HUES64 (cell line): ENCODE measurements at regions not wholly inside any gene's neighbourhood (a gene's known extent, or its start where the extent isn't known, plus 50 kb on each side); places are given as distances from the start of the nearest gene placed in this dataset.
"Not testable (repeated sequence)": the region's sequence is repeated elsewhere in the genome, so short reads cannot be mapped to it uniquely, and the experiment has no call there.

Experiments
- H3K27ac ChIP-seq: 2 replicates; pipeline ENCODE4 v1.7.0; 2013; ENCODE audit warnings: low read depth, low read length, inconsistent platforms
- H3K27me3 ChIP-seq: 2 replicates; pipeline ENCODE4 v1.6.1; 2013; ENCODE audit warnings: mild to moderate bottlenecking, low read length; ENCODE audit not compliant: insufficient read depth
- H3K36me3 ChIP-seq: 2 replicates; pipeline ENCODE4 v1.6.1; 2013; ENCODE audit warnings: mild to moderate bottlenecking, low read length; ENCODE audit not compliant: insufficient read depth
- H3K4me1 ChIP-seq: 2 replicates; pipeline ENCODE4 v1.6.1; 2013; ENCODE audit warnings: mild to moderate bottlenecking, low read length, moderate library complexity; ENCODE audit not compliant: insufficient read depth
- H3K4me3 ChIP-seq: 2 replicates; pipeline ENCODE4 v1.5.1; 2013; ENCODE audit warnings: mild to moderate bottlenecking, low read length, moderate library complexity
- H3K9ac ChIP-seq: 2 replicates; pipeline ENCODE4 v1.6.1; 2013; ENCODE audit warnings: mild to moderate bottlenecking, low read depth, low read length
- H3K9me3 ChIP-seq: 2 replicates; pipeline ENCODE4 v1.6.1; 2013; ENCODE audit warnings: low read depth, low read length; ENCODE audit not compliant: insufficient read depth
- WGBS: fragments of 150-250, 120-280 bp; methylation state at CpG from one replicate; pipeline ENCODE4 v1.1.7; 2013; ENCODE audit warnings: missing lambda C conversion rate; 5-methylcytosine and 5-hydroxymethylcytosine counted together

- not testable (repeated sequence) for H3K36me3 ChIP-seq, H3K27me3 ChIP-seq, H3K4me1 ChIP-seq, H3K9ac ChIP-seq, H3K4me3 ChIP-seq, H3K9me3 ChIP-seq
- 77% methylated on average over 4 of the region's 4 CpGs for WGBS
- H3K27ac ChIP-seq: 0 out of 2 replicates have a peak overlapping the region, but pooled peaks have one; percentile 10
These were observed 1288.8 kb downstream of the REEP3 start for GRCh38 chr10:64810046-64810445.

DNA sequence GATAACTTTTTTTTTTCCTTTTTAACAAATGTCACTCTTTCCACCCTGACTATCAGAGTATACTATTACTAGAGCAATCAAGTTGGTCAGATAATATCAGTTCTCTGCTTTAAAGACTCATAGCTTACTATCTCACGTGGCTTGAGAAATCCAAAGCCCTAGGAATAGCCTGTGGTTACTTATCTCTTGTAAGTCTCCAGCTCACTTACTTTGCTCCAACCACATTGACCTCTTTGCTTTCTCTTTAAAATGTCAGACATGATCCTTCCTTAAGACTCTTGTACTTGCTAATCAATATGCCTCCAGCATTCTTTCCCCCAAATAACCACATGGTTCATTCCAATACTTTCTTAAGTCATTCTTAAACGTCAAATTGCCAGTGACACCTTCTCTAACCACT lies 1292.2 kb downstream of the REEP3 start:
- Histone ChIP-seq H3K9ac (no peak overlapping the region), H3K36me3 (no peaks in the 10 kb centered on the region), H3K9me3 (no peaks in the 10 kb centered on the region), H3K27me3 (no peaks in the 10 kb centered on the region), H3K27ac (no peak overlapping the region), H3K4me3 (no peak overlapping the region), H3K4me1 (no peaks in the 10 kb centered on the region)
- 83% methylated on average over 2 of the region's 2 CpGs for WGBS

DNA sequence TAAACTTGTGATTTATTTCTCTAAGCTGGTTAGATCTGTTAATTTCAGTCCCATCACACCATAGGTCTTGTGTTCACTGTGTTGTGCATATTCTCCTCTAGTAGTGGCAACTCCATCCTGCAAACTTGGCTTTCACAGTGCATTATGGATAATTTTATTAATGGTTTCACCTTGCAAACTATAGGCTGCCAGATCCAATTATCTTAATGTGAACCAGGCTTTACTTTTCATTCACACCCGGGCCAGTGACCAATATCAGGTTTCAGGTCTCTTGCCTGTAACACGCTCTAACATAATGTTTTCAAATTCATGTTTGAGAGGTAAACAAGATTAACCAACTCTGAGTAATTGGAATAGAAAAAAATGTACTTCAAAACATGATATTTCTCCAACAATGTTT lies 1293.0 kb downstream of the REEP3 start:
- H3K9ac ChIP-seq: no peak overlapping the region
- H3K27me3 ChIP-seq: no peaks in the 10 kb centered on the region
- H3K9me3 ChIP-seq: no peaks in the 10 kb centered on the region
- no peaks in the 10 kb centered on the region for H3K4me1 ChIP-seq
- no peaks in the 10 kb centered on the region for H3K36me3 ChIP-seq
- H3K27ac ChIP-seq: no peak overlapping the region
- WGBS: 100% methylated on average over 1 of the region's 2 CpGs
- no peak overlapping the region for H3K4me3 ChIP-seq

DNA sequence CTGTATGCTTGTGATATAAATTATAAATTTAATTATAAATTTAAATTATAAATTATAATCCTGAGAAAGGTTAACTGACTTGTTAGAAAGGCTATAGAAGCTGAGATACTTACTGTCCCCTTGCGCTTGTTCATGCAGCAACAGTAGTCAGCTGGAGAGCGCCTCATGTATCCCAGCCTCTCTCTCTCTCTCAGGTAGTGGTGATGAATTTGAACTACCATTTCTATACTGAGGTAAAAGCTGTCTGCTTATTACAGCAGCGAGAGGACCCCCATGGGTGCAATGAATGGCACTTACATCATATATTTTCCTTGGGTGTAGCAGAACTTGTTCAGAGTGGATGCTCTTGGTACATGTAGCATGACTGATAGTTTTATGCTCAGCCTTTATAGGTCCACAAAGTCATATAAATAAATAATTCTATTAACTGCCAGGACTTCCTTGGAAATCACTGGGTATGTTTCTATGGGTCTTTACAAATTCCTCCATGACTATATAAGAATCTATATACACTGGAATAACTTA lies 1308.7 kb downstream of the REEP3 start:
- no peak overlapping the region for H3K9ac ChIP-seq
- no peaks in the 10 kb centered on the region for H3K36me3 ChIP-seq
- H3K4me3 ChIP-seq: no peak overlapping the region
- no peaks in the 10 kb centered on the region for H3K27me3 ChIP-seq
- WGBS: 94% methylated on average over 3 of the region's 3 CpGs
- H3K9me3 ChIP-seq: no peaks in the 10 kb centered on the region
- no peak overlapping the region for H3K27ac ChIP-seq
- no peaks in the 10 kb centered on the region for H3K4me1 ChIP-seq

DNA sequence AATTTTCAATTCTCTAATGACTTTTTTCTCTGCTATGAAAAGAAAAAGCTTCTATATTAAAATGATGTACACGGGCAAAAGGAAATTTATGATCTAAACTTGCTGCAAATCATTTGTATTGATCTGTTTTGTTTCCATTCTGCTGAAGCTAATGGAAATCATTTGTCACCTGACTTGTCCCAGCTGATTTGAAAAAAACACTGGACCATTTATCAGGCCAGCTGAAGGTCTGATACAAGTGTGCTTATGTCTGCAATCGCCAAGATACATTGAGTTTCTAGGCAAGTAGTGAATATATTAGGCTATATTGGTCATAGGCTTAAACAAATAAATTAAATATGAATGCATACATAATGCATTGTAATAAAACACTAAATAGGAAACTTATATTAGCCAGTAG lies 1309.7 kb downstream of the REEP3 start:
- Histone ChIP-seq H3K27ac (no peak overlapping the region), H3K36me3 (no peaks in the 10 kb centered on the region), H3K9me3 (no peaks in the 10 kb centered on the region), H3K4me1 (no peaks in the 10 kb centered on the region), H3K27me3 (no peaks in the 10 kb centered on the region), H3K9ac (no peak overlapping the region), H3K4me3 (no peak overlapping the region)
- WGBS: 90% methylated on average over 2 of the region's 2 CpGs

- no peaks in the 10 kb centered on the region for H3K27me3 ChIP-seq
- H3K36me3 ChIP-seq: no peaks in the 10 kb centered on the region
- 95% methylated on average over 12 of the region's 12 CpGs for WGBS
These were observed 1319.1 kb downstream of the REEP3 start for GRCh38 chr10:64840341-64840740.

GRCh38 chr10:64846700-64847099 lies 1325.5 kb downstream of the REEP3 start:
- H3K27me3 ChIP-seq: no peaks in the 10 kb centered on the region
- no peaks in the 10 kb centered on the region for H3K36me3 ChIP-seq
- WGBS: 96% methylated on average over 1 of the region's 2 CpGs
- H3K9ac ChIP-seq: no peak overlapping the region
- no peak overlapping the region for H3K27ac ChIP-seq
- no peak overlapping the region for H3K4me3 ChIP-seq
- no peaks in the 10 kb centered on the region for H3K4me1 ChIP-seq
- H3K9me3 ChIP-seq: no peaks in the 10 kb centered on the region

More at GRCh38 chr10:64840341-64840740, 1319.1 kb downstream of the REEP3 start:
- Histone ChIP-seq H3K9ac (no peak overlapping the region), H3K9me3 (no peaks in the 10 kb centered on the region), H3K4me1 (no peaks in the 10 kb centered on the region), H3K4me3 (no peak overlapping the region), H3K27ac (no peak overlapping the region)

GRCh38 chr10:64855941-64856340 lies 1334.7 kb downstream of the REEP3 start:
- Histone ChIP-seq H3K4me3 (no peak overlapping the region), H3K4me1 (no peaks in the 10 kb centered on the region), H3K27me3 (no peaks in the 10 kb centered on the region), H3K9me3 (no peaks in the 10 kb centered on the region), H3K9ac (no peak overlapping the region), H3K36me3 (no peaks in the 10 kb centered on the region), H3K27ac (no peak overlapping the region)
- 74% methylated on average over 2 of the region's 2 CpGs for WGBS

GRCh38 chr10:64859911-64860310 lies 1338.7 kb downstream of the REEP3 start:
- H3K4me3 ChIP-seq: no peak overlapping the region
- no peaks in the 10 kb centered on the region for H3K36me3 ChIP-seq
- WGBS: 81% methylated on average over 2 of the region's 2 CpGs
- H3K27me3 ChIP-seq: no peaks in the 10 kb centered on the region
- H3K4me1 ChIP-seq: no peaks in the 10 kb centered on the region
- H3K9ac ChIP-seq: no peak overlapping the region
- no peaks in the 10 kb centered on the region for H3K9me3 ChIP-seq
- H3K27ac ChIP-seq: no peak overlapping the region

- no peaks in the 10 kb centered on the region for H3K9me3 ChIP-seq
- WGBS: 89% methylated on average over 1 of the region's 1 CpG
- no peak overlapping the region for H3K4me3 ChIP-seq
- H3K36me3 ChIP-seq: no peaks in the 10 kb centered on the region
- no peaks in the 10 kb centered on the region for H3K27me3 ChIP-seq
- no peaks in the 10 kb centered on the region for H3K4me1 ChIP-seq
- no peak overlapping the region for H3K27ac ChIP-seq
- H3K9ac ChIP-seq: no peak overlapping the region
These were observed 1342.6 kb downstream of the REEP3 start for GRCh38 chr10:64863836-64864235.

DNA sequence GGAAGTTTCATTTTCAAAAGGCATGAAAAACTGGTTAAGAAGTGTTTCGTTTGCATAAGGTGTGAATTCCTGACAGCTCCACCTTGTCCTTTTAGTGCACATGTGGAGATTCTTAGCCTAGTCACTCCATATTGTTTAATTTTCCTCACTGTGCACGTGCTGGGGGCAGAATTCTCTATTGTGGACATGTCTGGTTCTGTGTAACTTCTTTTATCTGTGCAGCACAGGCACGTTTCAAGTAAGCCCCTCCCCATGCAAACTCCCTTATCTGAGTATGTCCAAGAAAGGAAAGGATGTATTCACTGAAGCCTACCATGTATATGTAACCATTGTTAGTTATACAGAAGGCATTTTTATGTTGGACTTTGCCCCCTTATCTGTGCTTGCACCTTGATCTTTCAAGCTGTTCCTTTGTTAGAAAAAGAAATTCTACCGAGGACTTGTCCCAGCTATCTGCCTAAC lies 1346.3 kb downstream of the REEP3 start:
- no peaks in the 10 kb centered on the region for H3K9me3 ChIP-seq
- H3K36me3 ChIP-seq: no peaks in the 10 kb centered on the region
- 97% methylated on average over 2 of the region's 4 CpGs for WGBS
- H3K27ac ChIP-seq: no peak overlapping the region
- H3K4me1 ChIP-seq: no peaks in the 10 kb centered on the region
- no peak overlapping the region for H3K4me3 ChIP-seq
- no peak overlapping the region for H3K9ac ChIP-seq
- H3K27me3 ChIP-seq: no peaks in the 10 kb centered on the region

GRCh38 chr10:64873088-64873487 lies 1351.9 kb downstream of the REEP3 start:
- Histone ChIP-seq H3K36me3 (no peaks in the 10 kb centered on the region), H3K27me3 (no peaks in the 10 kb centered on the region), H3K4me3 (no peak overlapping the region), H3K9ac (no peak overlapping the region), H3K27ac (no peak overlapping the region), H3K9me3 (no peaks in the 10 kb centered on the region), H3K4me1 (no peaks in the 10 kb centered on the region)
- WGBS: 100% methylated on average over 2 of the region's 3 CpGs
